ENCODE measurements at regions not wholly inside any gene's neighbourhood (a gene's known extent, or its start where the extent isn't known, plus 50 kb on each side); places are given as distances from the start of the nearest gene placed in this dataset.

DNA sequence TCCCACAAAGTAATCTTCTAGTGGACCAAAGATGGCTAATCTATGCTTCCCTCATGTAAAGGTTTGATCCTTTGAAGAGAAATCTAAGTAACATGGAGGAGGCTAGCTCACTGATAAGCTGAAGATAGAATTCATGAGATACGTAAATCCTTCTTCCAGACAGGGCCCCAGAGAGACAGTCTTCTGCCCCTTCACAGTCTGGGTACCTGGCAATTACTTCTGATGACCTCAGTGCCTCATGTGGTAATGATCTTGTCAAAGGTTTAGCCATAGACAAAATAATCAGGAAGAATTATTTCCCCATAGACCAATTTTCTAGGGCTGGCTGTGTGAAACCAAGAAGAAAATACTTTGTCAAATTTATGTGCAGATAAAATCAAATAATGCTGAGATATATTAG, 495.8 kb downstream of the METTL4 start:
- no peak for TF ChIP-seq ZC3H10 (CRISPR knock-in tag; IDR thresholded peaks at IDR 0.05)
- no peak for TF ChIP-seq ZNF565 (CRISPR knock-in tag; conservative IDR thresholded peaks at IDR 0.05; ENCODE audit: low read depth)
- no peak for TF ChIP-seq ZNF70 (CRISPR knock-in tag; IDR thresholded peaks at IDR 0.05)
- TF ChIP-seq, protein P1, sequence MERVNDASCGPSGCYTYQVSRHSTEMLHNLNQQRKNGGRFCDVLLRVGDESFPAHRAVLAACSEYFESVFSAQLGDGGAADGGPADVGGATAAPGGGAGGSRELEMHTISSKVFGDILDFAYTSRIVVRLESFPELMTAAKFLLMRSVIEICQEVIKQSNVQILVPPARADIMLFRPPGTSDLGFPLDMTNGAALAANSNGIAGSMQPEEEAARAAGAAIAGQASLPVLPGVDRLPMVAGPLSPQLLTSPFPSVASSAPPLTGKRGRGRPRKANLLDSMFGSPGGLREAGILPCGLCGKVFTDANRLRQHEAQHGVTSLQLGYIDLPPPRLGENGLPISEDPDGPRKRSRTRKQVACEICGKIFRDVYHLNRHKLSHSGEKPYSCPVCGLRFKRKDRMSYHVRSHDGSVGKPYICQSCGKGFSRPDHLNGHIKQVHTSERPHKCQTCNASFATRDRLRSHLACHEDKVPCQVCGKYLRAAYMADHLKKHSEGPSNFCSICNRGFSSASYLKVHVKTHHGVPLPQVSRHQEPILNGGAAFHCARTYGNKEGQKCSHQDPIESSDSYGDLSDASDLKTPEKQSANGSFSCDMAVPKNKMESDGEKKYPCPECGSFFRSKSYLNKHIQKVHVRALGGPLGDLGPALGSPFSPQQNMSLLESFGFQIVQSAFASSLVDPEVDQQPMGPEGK (CRISPR knock-in tag; IDR thresholded peaks at IDR 0.05; ENCODE audit: borderline replicate concordance) = no peak
- no peak for TF ChIP-seq ZNF8 (CRISPR knock-in tag; IDR thresholded peaks at IDR 0.05)
- TF ChIP-seq ARNTL (CRISPR knock-in tag; IDR thresholded peaks at IDR 0.05; ENCODE audit: borderline replicate concordance, low read depth) = no peak
- no peak for TF ChIP-seq POU6F1 (CRISPR knock-in tag; IDR thresholded peaks at IDR 0.05; ENCODE audit: borderline replicate concordance, low read depth)
- no peak for TF ChIP-seq PPARA (CRISPR knock-in tag; IDR thresholded peaks at IDR 0.05; ENCODE audit: borderline replicate concordance)
- TF ChIP-seq, protein P2, sequence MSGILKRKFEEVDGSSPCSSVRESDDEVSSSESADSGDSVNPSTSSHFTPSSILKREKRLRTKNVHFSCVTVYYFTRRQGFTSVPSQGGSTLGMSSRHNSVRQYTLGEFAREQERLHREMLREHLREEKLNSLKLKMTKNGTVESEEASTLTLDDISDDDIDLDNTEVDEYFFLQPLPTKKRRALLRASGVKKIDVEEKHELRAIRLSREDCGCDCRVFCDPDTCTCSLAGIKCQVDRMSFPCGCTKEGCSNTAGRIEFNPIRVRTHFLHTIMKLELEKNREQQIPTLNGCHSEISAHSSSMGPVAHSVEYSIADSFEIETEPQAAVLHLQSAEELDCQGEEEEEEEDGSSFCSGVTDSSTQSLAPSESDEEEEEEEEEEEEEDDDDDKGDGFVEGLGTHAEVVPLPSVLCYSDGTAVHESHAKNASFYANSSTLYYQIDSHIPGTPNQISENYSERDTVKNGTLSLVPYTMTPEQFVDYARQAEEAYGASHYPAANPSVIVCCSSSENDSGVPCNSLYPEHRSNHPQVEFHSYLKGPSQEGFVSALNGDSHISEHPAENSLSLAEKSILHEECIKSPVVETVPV (CRISPR knock-in tag; IDR thresholded peaks at IDR 0.05) = no peak
- no peak for TF ChIP-seq ZFP3 (CRISPR knock-in tag; IDR thresholded peaks at IDR 0.05)
- no peak for TF ChIP-seq RARB (CRISPR knock-in tag; IDR thresholded peaks at IDR 0.05)
- TF ChIP-seq, protein P3, sequence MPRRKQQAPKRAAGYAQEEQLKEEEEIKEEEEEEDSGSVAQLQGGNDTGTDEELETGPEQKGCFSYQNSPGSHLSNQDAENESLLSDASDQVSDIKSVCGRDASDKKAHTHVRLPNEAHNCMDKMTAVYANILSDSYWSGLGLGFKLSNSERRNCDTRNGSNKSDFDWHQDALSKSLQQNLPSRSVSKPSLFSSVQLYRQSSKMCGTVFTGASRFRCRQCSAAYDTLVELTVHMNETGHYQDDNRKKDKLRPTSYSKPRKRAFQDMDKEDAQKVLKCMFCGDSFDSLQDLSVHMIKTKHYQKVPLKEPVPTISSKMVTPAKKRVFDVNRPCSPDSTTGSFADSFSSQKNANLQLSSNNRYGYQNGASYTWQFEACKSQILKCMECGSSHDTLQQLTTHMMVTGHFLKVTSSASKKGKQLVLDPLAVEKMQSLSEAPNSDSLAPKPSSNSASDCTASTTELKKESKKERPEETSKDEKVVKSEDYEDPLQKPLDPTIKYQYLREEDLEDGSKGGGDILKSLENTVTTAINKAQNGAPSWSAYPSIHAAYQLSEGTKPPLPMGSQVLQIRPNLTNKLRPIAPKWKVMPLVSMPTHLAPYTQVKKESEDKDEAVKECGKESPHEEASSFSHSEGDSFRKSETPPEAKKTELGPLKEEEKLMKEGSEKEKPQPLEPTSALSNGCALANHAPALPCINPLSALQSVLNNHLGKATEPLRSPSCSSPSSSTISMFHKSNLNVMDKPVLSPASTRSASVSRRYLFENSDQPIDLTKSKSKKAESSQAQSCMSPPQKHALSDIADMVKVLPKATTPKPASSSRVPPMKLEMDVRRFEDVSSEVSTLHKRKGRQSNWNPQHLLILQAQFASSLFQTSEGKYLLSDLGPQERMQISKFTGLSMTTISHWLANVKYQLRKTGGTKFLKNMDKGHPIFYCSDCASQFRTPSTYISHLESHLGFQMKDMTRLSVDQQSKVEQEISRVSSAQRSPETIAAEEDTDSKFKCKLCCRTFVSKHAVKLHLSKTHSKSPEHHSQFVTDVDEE (CRISPR knock-in tag; IDR thresholded peaks at IDR 0.05) = no peak
- TF ChIP-seq OSR1 (CRISPR knock-in tag; IDR thresholded peaks at IDR 0.05) = no peak
- TF ChIP-seq TCF4 (CRISPR knock-in tag; IDR thresholded peaks at IDR 0.05; ENCODE audit: borderline replicate concordance) = no peak

All from SK-N-SH treated with all-trans-retinoic acid at 6 μM for 48 hours (cell line).